Ureter (tissue), 1 donor: ENCODE measurements at regions not wholly inside any gene's neighbourhood (a gene's known extent, or its start where the extent isn't known, plus 50 kb on each side); places are given as distances from the start of the nearest gene placed in this dataset.

Source experiments
- DNase-seq: peaks from one replicate; pipeline ENCODE4 v3.0.0-alpha.2; 2020; ENCODE audit warnings: low spot score
- donor health status: DM: yes; HTN: yes; CAD: no.

GRCh38 chr13:55245005-55245644, 1895.6 kb upstream of the PRR20A start:
- DNase-seq: no peak

- DNase-seq: no peak
These were observed 1885.5 kb upstream of the PRR20A start for GRCh38 chr13:55255236-55255635.

- DNase-seq: no peak
These were observed 1877.7 kb upstream of the PRR20A start for GRCh38 chr13:55263045-55263444.

GRCh38 chr13:55266644-55267043, 1874.1 kb upstream of the PRR20A start:
- DNase-seq: no peak

- DNase-seq: no peak
These were observed 1842.5 kb upstream of the PRR20A start for GRCh38 chr13:55298201-55298600.

GRCh38 chr13:55302568-55302967, 1838.2 kb upstream of the PRR20A start:
- no peak for DNase-seq

GRCh38 chr13:55307909-55308308, 1832.8 kb upstream of the PRR20A start:
- no peak for DNase-seq

- DNase-seq: no peak
These were observed 1798.8 kb upstream of the PRR20A start for GRCh38 chr13:55341891-55342290.

- DNase-seq: no peak
These were observed 1795.5 kb upstream of the PRR20A start for GRCh38 chr13:55345224-55345623.

- no peak for DNase-seq
These were observed 1793.2 kb upstream of the PRR20A start for GRCh38 chr13:55347528-55347927.

- no peak for DNase-seq
These were observed 1781.7 kb upstream of the PRR20A start for GRCh38 chr13:55359067-55359466.

- no peak for DNase-seq
These were observed 1779.6 kb upstream of the PRR20A start for GRCh38 chr13:55361141-55361540.

- no peak for DNase-seq
These were observed 1774.0 kb upstream of the PRR20A start for GRCh38 chr13:55366676-55367075.

- no peak for DNase-seq
These were observed 1746.2 kb upstream of the PRR20A start for GRCh38 chr13:55394470-55394869.

GRCh38 chr13:55402870-55403269, 1737.8 kb upstream of the PRR20A start:
- no peak for DNase-seq

- no peak for DNase-seq
These were observed 1736.7 kb upstream of the PRR20A start for GRCh38 chr13:55403887-55404487.

- no peak for DNase-seq
These were observed 1730.1 kb upstream of the PRR20A start for GRCh38 chr13:55410398-55411330.

GRCh38 chr13:55418095-55418494, 1722.6 kb upstream of the PRR20A start:
- DNase-seq: no peak

- DNase-seq: no peak
These were observed 1707.9 kb upstream of the PRR20A start for GRCh38 chr13:55432814-55433213.

- no peak for DNase-seq
These were observed 1703.6 kb upstream of the PRR20A start for GRCh38 chr13:55437162-55437561.

GRCh38 chr13:55439450-55439849, 1701.3 kb upstream of the PRR20A start:
- DNase-seq: no peak

GRCh38 chr13:55440465-55441085, 1700.1 kb upstream of the PRR20A start:
- DNase-seq: no peak
